Neural cell (in vitro differentiated cells): ENCODE measurements at regions not wholly inside any gene's neighbourhood (a gene's known extent, or its start where the extent isn't known, plus 50 kb on each side); places are given as distances from the start of the nearest gene placed in this dataset.

Source experiments
- H2AFZ ChIP-seq: fragments of 200-600, 300-800 bp; sonication (generic), shearing (Covaris generic); 2 replicates; pipeline ENCODE4 v1.6.0; 2014; ENCODE audit warnings: low read depth, mild to moderate bottlenecking, antibody characterized with exemption, low read length, moderate library complexity
- H3F3A ChIP-seq: fragments of 200-600 bp; shearing (Covaris generic); 2 replicates; pipeline ENCODE4 v1.6.1; 2016; ENCODE audit warnings: mild to moderate bottlenecking, moderate library complexity, mixed read lengths, antibody characterized with exemption, low read length; ENCODE audit not compliant: insufficient read depth, poor library complexity, severe bottlenecking
- H3K27ac ChIP-seq: fragments of 200-600, 300-800 bp; sonication (generic), shearing (Covaris generic); 2 replicates; pipeline ENCODE4 v1.5.1; 2014; ENCODE audit warnings: mild to moderate bottlenecking, low read length, moderate library complexity
- H3K27me3 ChIP-seq: fragments of 300-800, 200-600 bp; sonication (generic), shearing (Covaris generic); 2 replicates; pipeline ENCODE4 v1.6.0; 2014; ENCODE audit warnings: mild to moderate bottlenecking, low read depth, low read length, moderate library complexity; ENCODE audit not compliant: insufficient read depth
- H3K36me3 ChIP-seq: fragments of 300-800, 200-600 bp; sonication (generic), shearing (Covaris generic); 2 replicates; pipeline ENCODE4 v1.5.1; 2014; ENCODE audit warnings: mild to moderate bottlenecking, antibody characterized with exemption, low read length, moderate library complexity; ENCODE audit not compliant: insufficient read depth
- H3K4me2 ChIP-seq: fragments of 300-800, 200-600 bp; sonication (generic), shearing (Covaris generic); 2 replicates; pipeline ENCODE4 v1.6.0; 2014; ENCODE audit warnings: mild to moderate bottlenecking, low read length
- H3K4me3 ChIP-seq: fragments of 300-800, 200-600 bp; sonication (generic), shearing (Covaris generic); 2 replicates; pipeline ENCODE4 v1.5.1; 2014; ENCODE audit warnings: mild to moderate bottlenecking, low read length, moderate library complexity
- H3K79me2 ChIP-seq: fragments of 200-600 bp; shearing (Covaris generic); replicated peaks from 2 replicates; pipeline ENCODE4 v1.6.0; 2014; ENCODE audit warnings: mild to moderate bottlenecking, low read length, moderate library complexity; ENCODE audit not compliant: insufficient read depth
- H3K9ac ChIP-seq: fragments of 300-800, 200-600 bp; sonication (generic), shearing (Covaris generic); 2 replicates; pipeline ENCODE4 v1.6.1; 2016; ENCODE audit warnings: mild to moderate bottlenecking, low read length, mixed read lengths
- H3K9me2 ChIP-seq: fragments of 200-600 bp; shearing (Covaris generic); 2 replicates; pipeline ENCODE4 v1.6.1; 2016; ENCODE audit warnings: mild to moderate bottlenecking, low read length, mixed read lengths; ENCODE audit not compliant: insufficient read depth
- H3K9me3 ChIP-seq: fragments of 200-600, 300-800 bp; sonication (generic), shearing (Covaris generic); 2 replicates; pipeline ENCODE4 v1.6.1; 2016; ENCODE audit warnings: mild to moderate bottlenecking, mixed run types, low read length, moderate library complexity, mixed read lengths
- H4K20me1 ChIP-seq: fragments of 200-600 bp; shearing (Covaris generic); 2 replicates; pipeline ENCODE4 v1.6.1; 2016; ENCODE audit warnings: mild to moderate bottlenecking, mixed run types; ENCODE audit not compliant: insufficient read depth
- EP300 ChIP-seq: fragments of 450-650 bp; conservative IDR thresholded peaks from 2 replicates; pipeline ENCODE4 v1.6.1; 2014; ENCODE audit warnings: antibody characterized with exemption, mild to moderate bottlenecking, moderate library complexity; ENCODE audit not compliant: poor library complexity, severe bottlenecking
- EZH2 ChIP-seq: fragments of 200-600, 300-800 bp; shearing (Covaris generic), sonication (generic); IDR thresholded peaks from 2 replicates; pipeline ENCODE4 v1.6.1; 2014; ENCODE audit warnings: antibody characterized with exemption, low read length, borderline replicate concordance, mild to moderate bottlenecking; ENCODE audit not compliant: insufficient read depth, poor library complexity, severe bottlenecking
- MXI1 ChIP-seq: fragments of 450-650 bp; conservative IDR thresholded peaks from 2 replicates; pipeline ENCODE4 v1.6.1; 2014; ENCODE audit warnings: antibody characterized with exemption, mild to moderate bottlenecking; ENCODE audit not compliant: poor library complexity, severe bottlenecking
- POLR2AphosphoS5 ChIP-seq: IDR thresholded peaks from 2 replicates; pipeline ENCODE4 v1.6.1; 2012
- RAD21 ChIP-seq: fragments of 450-650 bp; conservative IDR thresholded peaks from 2 replicates; pipeline ENCODE4 v1.6.1; 2014; ENCODE audit warnings: antibody characterized with exemption, mild to moderate bottlenecking, moderate library complexity
- SMC3 ChIP-seq: fragments of 450-650 bp; conservative IDR thresholded peaks from 2 replicates; pipeline ENCODE4 v1.6.1; 2014; ENCODE audit warnings: antibody characterized with exemption, mild to moderate bottlenecking, moderate library complexity; ENCODE audit not compliant: poor library complexity
- TAF1 ChIP-seq: IDR thresholded peaks from 2 replicates; pipeline ENCODE4 v1.6.1; 2012; ENCODE audit warnings: low read depth
- TF ChIP-seq, protein P1 (sequence below): IDR thresholded peaks from 2 replicates; pipeline ENCODE4 v1.6.1; 2012; ENCODE audit warnings: borderline replicate concordance
- TF ChIP-seq, protein P2 (sequence below): fragments of 450-650 bp; IDR thresholded peaks from 2 replicates; pipeline ENCODE4 v1.5.1; 2014; ENCODE audit warnings: antibody characterized with exemption, mild to moderate bottlenecking, moderate library complexity; ENCODE audit not compliant: poor library complexity, severe bottlenecking

DNA sequence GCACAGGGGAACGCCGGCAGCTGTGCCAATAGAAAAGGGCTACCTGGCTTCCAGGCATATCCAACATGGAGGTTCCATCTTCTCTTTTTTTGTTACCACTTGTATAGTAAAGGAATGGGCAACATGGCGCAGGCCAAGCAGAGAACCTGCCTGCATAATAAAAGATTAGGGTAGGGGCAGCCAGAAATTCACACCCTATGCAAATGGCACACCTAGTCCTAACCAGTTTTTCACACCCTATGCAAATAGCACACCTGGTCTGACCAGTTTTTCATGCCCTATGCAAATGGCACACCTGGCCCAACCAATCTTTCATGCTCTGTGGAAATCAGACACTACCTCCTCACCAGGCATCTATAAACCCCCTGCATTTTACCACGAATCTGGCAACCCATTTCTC, 369.5 kb downstream of the IPMK start:
- Histone ChIP-seq H3K79me2 (no peaks in the 10 kb centered on the region), H3K27me3 (no peaks in the 10 kb centered on the region), H3K9ac (no peak overlapping the region), H3K27ac (no peak overlapping the region), H3K36me3 (no peaks in the 10 kb centered on the region), H2AFZ (no peak overlapping the region), H4K20me1 (no peaks in the 10 kb centered on the region), H3K9me2 (no peaks in the 10 kb centered on the region), H3K4me2 (no peak overlapping the region), H3F3A (no peaks in the 10 kb centered on the region), H3K9me3 (no peaks in the 10 kb centered on the region), H3K4me3 (no peak overlapping the region)
- TF ChIP-seq MXI1 = no peak
- TF ChIP-seq, protein P1, sequence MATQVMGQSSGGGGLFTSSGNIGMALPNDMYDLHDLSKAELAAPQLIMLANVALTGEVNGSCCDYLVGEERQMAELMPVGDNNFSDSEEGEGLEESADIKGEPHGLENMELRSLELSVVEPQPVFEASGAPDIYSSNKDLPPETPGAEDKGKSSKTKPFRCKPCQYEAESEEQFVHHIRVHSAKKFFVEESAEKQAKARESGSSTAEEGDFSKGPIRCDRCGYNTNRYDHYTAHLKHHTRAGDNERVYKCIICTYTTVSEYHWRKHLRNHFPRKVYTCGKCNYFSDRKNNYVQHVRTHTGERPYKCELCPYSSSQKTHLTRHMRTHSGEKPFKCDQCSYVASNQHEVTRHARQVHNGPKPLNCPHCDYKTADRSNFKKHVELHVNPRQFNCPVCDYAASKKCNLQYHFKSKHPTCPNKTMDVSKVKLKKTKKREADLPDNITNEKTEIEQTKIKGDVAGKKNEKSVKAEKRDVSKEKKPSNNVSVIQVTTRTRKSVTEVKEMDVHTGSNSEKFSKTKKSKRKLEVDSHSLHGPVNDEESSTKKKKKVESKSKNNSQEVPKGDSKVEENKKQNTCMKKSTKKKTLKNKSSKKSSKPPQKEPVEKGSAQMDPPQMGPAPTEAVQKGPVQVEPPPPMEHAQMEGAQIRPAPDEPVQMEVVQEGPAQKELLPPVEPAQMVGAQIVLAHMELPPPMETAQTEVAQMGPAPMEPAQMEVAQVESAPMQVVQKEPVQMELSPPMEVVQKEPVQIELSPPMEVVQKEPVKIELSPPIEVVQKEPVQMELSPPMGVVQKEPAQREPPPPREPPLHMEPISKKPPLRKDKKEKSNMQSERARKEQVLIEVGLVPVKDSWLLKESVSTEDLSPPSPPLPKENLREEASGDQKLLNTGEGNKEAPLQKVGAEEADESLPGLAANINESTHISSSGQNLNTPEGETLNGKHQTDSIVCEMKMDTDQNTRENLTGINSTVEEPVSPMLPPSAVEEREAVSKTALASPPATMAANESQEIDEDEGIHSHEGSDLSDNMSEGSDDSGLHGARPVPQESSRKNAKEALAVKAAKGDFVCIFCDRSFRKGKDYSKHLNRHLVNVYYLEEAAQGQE = no peak
- no peak for TF ChIP-seq POLR2AphosphoS5
- TF ChIP-seq EZH2 = no peak
- TF ChIP-seq, protein P2, sequence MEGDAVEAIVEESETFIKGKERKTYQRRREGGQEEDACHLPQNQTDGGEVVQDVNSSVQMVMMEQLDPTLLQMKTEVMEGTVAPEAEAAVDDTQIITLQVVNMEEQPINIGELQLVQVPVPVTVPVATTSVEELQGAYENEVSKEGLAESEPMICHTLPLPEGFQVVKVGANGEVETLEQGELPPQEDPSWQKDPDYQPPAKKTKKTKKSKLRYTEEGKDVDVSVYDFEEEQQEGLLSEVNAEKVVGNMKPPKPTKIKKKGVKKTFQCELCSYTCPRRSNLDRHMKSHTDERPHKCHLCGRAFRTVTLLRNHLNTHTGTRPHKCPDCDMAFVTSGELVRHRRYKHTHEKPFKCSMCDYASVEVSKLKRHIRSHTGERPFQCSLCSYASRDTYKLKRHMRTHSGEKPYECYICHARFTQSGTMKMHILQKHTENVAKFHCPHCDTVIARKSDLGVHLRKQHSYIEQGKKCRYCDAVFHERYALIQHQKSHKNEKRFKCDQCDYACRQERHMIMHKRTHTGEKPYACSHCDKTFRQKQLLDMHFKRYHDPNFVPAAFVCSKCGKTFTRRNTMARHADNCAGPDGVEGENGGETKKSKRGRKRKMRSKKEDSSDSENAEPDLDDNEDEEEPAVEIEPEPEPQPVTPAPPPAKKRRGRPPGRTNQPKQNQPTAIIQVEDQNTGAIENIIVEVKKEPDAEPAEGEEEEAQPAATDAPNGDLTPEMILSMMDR = no peak
- TF ChIP-seq RAD21 = no peak
- TF ChIP-seq EP300 = no peak
- no peak for TF ChIP-seq TAF1
- TF ChIP-seq SMC3 = no peak

DNA sequence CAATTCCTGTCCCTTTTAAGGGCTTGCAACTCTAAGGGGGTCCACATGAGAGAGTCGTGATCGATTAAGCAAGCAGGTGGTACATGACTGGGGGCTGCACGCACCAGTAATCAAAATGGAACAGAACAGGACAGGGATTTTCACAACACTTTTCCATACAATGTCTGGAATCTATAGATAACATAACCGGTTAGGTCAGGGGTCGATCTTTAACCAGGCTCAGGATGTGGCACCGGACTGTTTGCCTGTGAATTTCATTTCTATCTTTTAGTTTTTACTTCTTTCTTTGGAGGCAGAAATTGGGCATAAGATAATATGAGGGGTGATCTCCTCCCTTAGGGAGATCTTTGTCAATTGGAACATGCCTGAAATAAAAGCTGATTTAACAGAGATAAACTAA, 370.1 kb downstream of the IPMK start:
- Histone ChIP-seq H3K79me2 (no peaks in the 10 kb centered on the region), H3K4me3 (no peak overlapping the region), H3K9ac (no peak overlapping the region), H3K9me3 (no peaks in the 10 kb centered on the region), H2AFZ (no peak overlapping the region), H3K9me2 (no peaks in the 10 kb centered on the region), H3K27ac (no peak overlapping the region), H4K20me1 (no peaks in the 10 kb centered on the region), H3F3A (no peaks in the 10 kb centered on the region), H3K27me3 (no peaks in the 10 kb centered on the region), H3K36me3 (no peaks in the 10 kb centered on the region), H3K4me2 (no peak overlapping the region)
- TF ChIP-seq EP300 (no peak), MXI1 (no peak), RAD21 (no peak)

GRCh38 chr10:57894361-57894760, 373.3 kb downstream of the IPMK start:
- Histone ChIP-seq H3K9ac (no peak overlapping the region), H2AFZ (no peak overlapping the region), H3K79me2 (no peaks in the 10 kb centered on the region), H3K27ac (no peak overlapping the region), H3K4me2 (no peak overlapping the region), H4K20me1 (no peaks in the 10 kb centered on the region), H3K36me3 (no peaks in the 10 kb centered on the region), H3K4me3 (no peak overlapping the region), H3K27me3 (no peaks in the 10 kb centered on the region), H3F3A (no peaks in the 10 kb centered on the region), H3K9me3 (no peaks in the 10 kb centered on the region), H3K9me2 (no peaks in the 10 kb centered on the region)
- no peak for TF ChIP-seq EZH2
- no peak for TF ChIP-seq SMC3
- TF ChIP-seq RAD21 = no peak
- TF ChIP-seq MXI1 = no peak
- TF ChIP-seq EP300 = no peak
- TF ChIP-seq TAF1 = no peak
- TF ChIP-seq, protein P1 = no peak
- TF ChIP-seq POLR2AphosphoS5 = no peak
- TF ChIP-seq, protein P2 = no peak
